HAP-1 (cell line): ENCODE measurements at regions not wholly inside any gene's neighbourhood (a gene's known extent, or its start where the extent isn't known, plus 50 kb on each side); places are given as distances from the start of the nearest gene placed in this dataset.
"Not testable (repeated sequence)": the region's sequence is repeated elsewhere in the genome, so short reads cannot be mapped to it uniquely, and the experiment has no call there.

Source experiments
- DNase-seq, 2 experiments: peaks; one replicate each; pipeline ENCODE4 v3.0.0-alpha.2; 2016 to 2020; ENCODE audit warnings: low spot score in 2 of 2
- H3K27me3 ChIP-seq: fragments of 250-450 bp; sonication (Bioruptor Pico); 2 replicates; pipeline ENCODE4 v1.5.1; 2020; ENCODE audit warnings: low read depth, mild to moderate bottlenecking, moderate library complexity
- H3K36me3 ChIP-seq: fragments of 250-450 bp; sonication (Bioruptor Pico); replicated peaks from 2 replicates; pipeline ENCODE4 v1.5.1; 2020; ENCODE audit warnings: mild to moderate bottlenecking
- H3K4me1 ChIP-seq: fragments of 250-450 bp; sonication (Bioruptor Pico); 2 replicates; pipeline ENCODE4 v1.5.1; 2020; ENCODE audit warnings: mild to moderate bottlenecking
- H3K4me3 ChIP-seq: fragments of 250-450 bp; sonication (Bioruptor Pico); 2 replicates; pipeline ENCODE4 v1.5.1; 2020; ENCODE audit warnings: mild to moderate bottlenecking, moderate library complexity
- H3K9me3 ChIP-seq: fragments of 250-450 bp; sonication (Bioruptor Pico); 2 replicates; pipeline ENCODE4 v1.5.1; 2020; ENCODE audit warnings: mild to moderate bottlenecking, moderate library complexity
- in situ Hi-C: fragments of 300-500 bp; cut with MboI; formaldehyde crosslinking; loops from 3 replicates; pipeline ENCODE4 v1.14.3; 2020; ENCODE audit warnings: low sequenced_read_pairs, inconsistent platforms, mixed read lengths

GRCh38 chrX:92232182-92232581, 453.0 kb downstream of the PCDH11X start:
- Histone ChIP-seq H3K36me3 (no peaks in the 10 kb centered on the region), H3K9me3 (no peaks in the 10 kb centered on the region), H3K27me3 (no peaks in the 10 kb centered on the region), H3K4me3 (no peak overlapping the region), H3K4me1 (no peaks in the 10 kb centered on the region)
- DNase-seq: peak in 1 of 2 experiments; percentile 44
- in situ Hi-C loops: no loop called here

- H3K4me1 ChIP-seq: peaks cover 4% of the 10 kb centered on the region; the same call in 1 of the 2 replicates
- no peaks in the 10 kb centered on the region for H3K36me3 ChIP-seq
- no peak for DNase-seq
- no peaks in the 10 kb centered on the region for H3K27me3 ChIP-seq
- no peaks in the 10 kb centered on the region for H3K9me3 ChIP-seq
- in situ Hi-C loops: no loop called here
- no peak overlapping the region for H3K4me3 ChIP-seq
These were observed 462.1 kb downstream of the PCDH11X start for GRCh38 chrX:92241249-92241648.

GRCh38 chrX:92247076-92247475, 467.9 kb downstream of the PCDH11X start:
- no peaks in the 10 kb centered on the region for H3K27me3 ChIP-seq
- in situ Hi-C loops: no loop called here
- H3K4me1 ChIP-seq: peaks cover 15% of the 10 kb centered on the region
- H3K4me3 ChIP-seq: no peak overlapping the region
- no peaks in the 10 kb centered on the region for H3K9me3 ChIP-seq
- no peak for DNase-seq
- H3K36me3 ChIP-seq: no peaks in the 10 kb centered on the region

- no peak overlapping the region for H3K4me3 ChIP-seq
- H3K9me3 ChIP-seq: peaks cover 5% of the 10 kb centered on the region
- no peaks in the 10 kb centered on the region for H3K36me3 ChIP-seq
- peaks cover 15% of the 10 kb centered on the region for H3K4me1 ChIP-seq
- no peak for DNase-seq
- no peaks in the 10 kb centered on the region for H3K27me3 ChIP-seq
- in situ Hi-C loops: no loop called here
These were observed 469.9 kb downstream of the PCDH11X start for GRCh38 chrX:92249125-92249524.

GRCh38 chrX:92260102-92260501, 480.9 kb downstream of the PCDH11X start:
- Histone ChIP-seq H3K4me3 (no peak overlapping the region), H3K36me3 (no peaks in the 10 kb centered on the region), H3K27me3 (no peaks in the 10 kb centered on the region), H3K9me3 (peaks cover 17% of the 10 kb centered on the region), H3K4me1 (peaks cover 5% of the 10 kb centered on the region)
- DNase-seq: no peak
- in situ Hi-C loops: no loop called here

- DNase-seq: peak; percentile 47 to 99
- in situ Hi-C loops: no loop called here
- Histone ChIP-seq H3K36me3 (no peaks in the 10 kb centered on the region), H3K27me3 (no peaks in the 10 kb centered on the region), H3K4me1 (peaks cover 37% of the 10 kb centered on the region), H3K9me3 (no peaks in the 10 kb centered on the region), H3K4me3 (no peak overlapping the region)
These were observed 492.0 kb downstream of the PCDH11X start for GRCh38 chrX:92270936-92271855.

GRCh38 chrX:92278556-92278955, 499.4 kb downstream of the PCDH11X start:
- H3K4me1 ChIP-seq, H3K4me3 ChIP-seq, in situ Hi-C loops, H3K27me3 ChIP-seq, H3K9me3 ChIP-seq, H3K36me3 ChIP-seq, DNase-seq: not testable (repeated sequence)

- H3K27me3 ChIP-seq, H3K4me1 ChIP-seq, DNase-seq, H3K4me3 ChIP-seq, in situ Hi-C loops, H3K9me3 ChIP-seq, H3K36me3 ChIP-seq: not testable (repeated sequence)
These were observed 501.2 kb downstream of the PCDH11X start for GRCh38 chrX:92280347-92280746.

- no peaks in the 10 kb centered on the region for H3K9me3 ChIP-seq
These were observed 504.1 kb downstream of the PCDH11X start for GRCh38 chrX:92283308-92283707.

GRCh38 chrX:92298067-92298466, 518.9 kb downstream of the PCDH11X start:
- in situ Hi-C loops, DNase-seq, H3K4me1 ChIP-seq, H3K36me3 ChIP-seq, H3K27me3 ChIP-seq, H3K4me3 ChIP-seq, H3K9me3 ChIP-seq: not testable (repeated sequence)

More at GRCh38 chrX:92283308-92283707, 504.1 kb downstream of the PCDH11X start:
- Histone ChIP-seq H3K36me3 (no peaks in the 10 kb centered on the region), H3K4me3 (no peak overlapping the region), H3K4me1 (peaks cover 2% of the 10 kb centered on the region; the same call in 1 of the 2 replicates), H3K27me3 (no peaks in the 10 kb centered on the region)
- DNase-seq: no peak
- in situ Hi-C loops: no loop called here

GRCh38 chrX:92333194-92333593, 554.0 kb downstream of the PCDH11X start:
- H3K9me3 ChIP-seq, H3K4me3 ChIP-seq, H3K36me3 ChIP-seq, H3K27me3 ChIP-seq, DNase-seq, in situ Hi-C loops, H3K4me1 ChIP-seq: not testable (repeated sequence)

GRCh38 chrX:92351065-92351464, 571.9 kb downstream of the PCDH11X start:
- not testable (repeated sequence) for H3K4me1 ChIP-seq

GRCh38 chrX:92351511-92351910, 572.3 kb downstream of the PCDH11X start:
- DNase-seq: no peak
- no peaks in the 10 kb centered on the region for H3K4me1 ChIP-seq
- H3K4me3 ChIP-seq: no peak overlapping the region
- H3K9me3 ChIP-seq: no peaks in the 10 kb centered on the region
- in situ Hi-C loops: no loop called here
- H3K36me3 ChIP-seq: no peaks in the 10 kb centered on the region
- no peaks in the 10 kb centered on the region for H3K27me3 ChIP-seq

More at GRCh38 chrX:92351065-92351464, 571.9 kb downstream of the PCDH11X start:
- H3K9me3 ChIP-seq, in situ Hi-C loops, H3K27me3 ChIP-seq, H3K36me3 ChIP-seq, H3K4me3 ChIP-seq, DNase-seq: not testable (repeated sequence)
